Hematopoietic multipotent progenitor cell treated with erythropoietin and hydrocortisone succinate and interleukin-3 and kit ligand, for 6 days (in vitro differentiated cells): ENCODE measurements at regions not wholly inside any gene's neighbourhood (a gene's known extent, or its start where the extent isn't known, plus 50 kb on each side); places are given as distances from the start of the nearest gene placed in this dataset.

Experiments used
- DNase-seq: peaks from one replicate; pipeline ENCODE4 v3.0.0-alpha.2; 2015

DNA sequence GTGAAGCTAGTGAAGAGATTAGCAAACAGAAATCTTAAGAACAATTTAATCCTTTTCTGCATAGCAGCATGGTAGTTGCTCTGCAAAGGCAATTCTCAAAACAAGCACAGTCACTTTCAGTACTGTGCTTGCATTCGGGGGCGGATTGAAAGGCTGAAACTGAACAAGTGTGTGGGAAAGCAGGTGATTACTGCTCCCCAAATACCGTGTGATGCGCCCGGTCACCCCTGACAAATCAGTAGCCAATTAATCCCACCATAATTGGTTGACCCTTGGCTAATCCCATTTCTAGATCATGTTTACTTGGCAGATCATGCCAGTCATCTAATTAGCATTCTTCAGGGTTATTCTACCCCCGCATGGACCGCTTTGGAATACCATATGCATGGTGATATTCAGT is 76.5 kb upstream of the ADRB1 start:
- DNase-seq = no peak

DNA sequence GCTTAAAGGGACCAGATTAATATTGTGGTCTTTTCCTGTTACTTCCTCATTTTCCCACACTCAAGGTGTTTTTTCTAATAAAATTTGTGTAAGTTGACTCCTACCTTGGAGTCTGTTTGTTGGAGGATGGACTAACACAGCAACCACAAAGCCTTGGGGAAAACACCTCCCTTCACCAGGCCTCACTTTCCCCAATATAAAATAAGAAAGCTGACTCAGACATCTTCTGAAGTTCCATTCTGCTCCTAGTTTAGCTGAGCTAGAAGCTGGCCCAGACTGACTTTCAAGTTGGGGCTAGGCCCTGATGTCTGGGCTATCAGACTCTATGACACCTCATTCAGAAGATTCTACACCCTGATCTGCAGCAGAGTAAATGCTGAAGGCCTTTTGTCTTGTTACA is 73.0 kb upstream of the ADRB1 start:
- no peak for DNase-seq

DNA sequence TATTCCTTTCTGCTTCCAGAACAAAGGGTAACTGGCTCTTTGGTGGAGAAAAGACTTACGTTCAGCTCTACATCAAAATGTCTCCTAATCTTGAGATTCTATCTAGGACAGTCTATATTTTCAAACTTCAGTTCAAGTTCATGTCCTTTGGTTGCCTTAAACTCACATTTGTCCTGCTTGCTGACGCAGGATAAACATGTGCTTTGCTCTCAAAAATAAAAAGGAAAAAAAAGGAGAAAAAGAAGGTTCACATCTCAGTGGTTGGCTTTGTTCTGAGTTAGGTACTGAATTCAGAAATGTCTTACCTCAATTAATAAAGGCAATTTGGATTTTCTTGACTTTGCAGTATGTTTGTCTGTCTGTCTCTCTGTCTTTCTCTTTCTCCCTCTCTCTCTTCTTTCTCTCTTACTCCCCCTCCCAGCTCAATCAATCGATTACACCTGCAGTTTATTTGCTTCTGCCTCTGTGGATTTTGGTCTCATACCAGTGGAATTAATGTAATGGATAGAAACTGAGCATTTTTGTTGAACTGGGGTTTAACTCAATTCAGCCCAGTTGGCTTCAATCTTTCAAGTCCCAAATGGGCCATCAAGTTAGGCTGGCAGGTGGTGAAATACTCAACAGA is 72.2 kb upstream of the ADRB1 start:
- DNase-seq = no peak

DNA sequence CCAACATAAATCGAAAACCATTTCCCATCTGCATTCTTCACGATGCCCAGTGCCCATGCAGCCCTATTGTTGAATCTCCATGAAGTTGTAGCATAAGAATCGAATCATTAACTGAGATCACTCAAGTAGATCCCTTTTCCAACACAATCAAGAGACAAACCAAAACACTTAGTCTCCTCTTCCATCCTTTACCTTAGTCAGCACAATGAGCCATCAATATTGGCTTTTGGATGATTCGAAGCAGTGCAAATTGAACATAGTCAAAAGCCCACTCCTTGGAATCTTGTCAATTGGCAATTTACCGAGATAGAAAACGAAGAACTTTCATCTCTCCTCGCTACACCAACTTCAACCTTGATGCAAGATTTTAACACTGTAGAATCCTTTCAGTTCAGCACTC is 66.5 kb upstream of the ADRB1 start:
- DNase-seq = no peak

DNA sequence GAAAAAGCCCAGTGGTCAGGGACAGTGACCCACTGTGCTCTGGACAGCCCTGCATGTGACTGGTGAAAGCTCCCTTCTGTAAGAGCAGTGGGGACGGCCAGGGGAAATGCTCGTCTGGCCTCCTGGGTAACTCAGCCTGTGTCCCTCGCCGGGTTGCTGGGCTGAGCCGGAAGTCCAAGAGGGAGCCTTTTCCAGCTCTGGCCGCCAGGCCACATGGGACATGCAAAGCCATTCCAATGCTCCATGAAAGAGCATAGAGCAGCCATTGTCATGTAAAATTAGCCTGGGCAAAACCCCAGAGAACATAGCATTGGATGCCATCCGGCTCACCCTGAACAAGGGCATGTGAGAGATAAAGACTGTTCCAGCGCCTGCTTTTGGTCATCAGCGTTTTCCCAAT is 64.9 kb upstream of the ADRB1 start:
- DNase-seq = no peak

DNA sequence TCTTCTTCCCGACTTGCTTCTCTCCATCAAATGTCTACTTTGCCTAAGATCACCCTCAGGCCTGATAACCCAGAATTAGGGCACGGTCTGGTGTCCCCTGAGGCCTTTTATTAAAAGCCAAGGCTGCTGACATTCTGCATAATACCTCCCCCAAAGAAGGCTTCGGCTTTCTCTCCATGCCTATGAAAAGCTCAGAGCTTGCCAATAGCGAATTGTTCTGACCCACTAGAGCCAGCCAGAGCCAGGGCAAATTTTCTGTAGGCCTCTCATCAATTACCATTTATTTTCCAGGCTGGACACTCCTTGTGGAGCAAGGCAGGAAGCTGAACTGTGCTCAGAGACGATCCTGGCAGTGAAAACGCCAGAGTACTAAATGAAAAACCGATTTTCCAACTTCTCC is 64.3 kb upstream of the ADRB1 start:
- DNase-seq = no peak

DNA sequence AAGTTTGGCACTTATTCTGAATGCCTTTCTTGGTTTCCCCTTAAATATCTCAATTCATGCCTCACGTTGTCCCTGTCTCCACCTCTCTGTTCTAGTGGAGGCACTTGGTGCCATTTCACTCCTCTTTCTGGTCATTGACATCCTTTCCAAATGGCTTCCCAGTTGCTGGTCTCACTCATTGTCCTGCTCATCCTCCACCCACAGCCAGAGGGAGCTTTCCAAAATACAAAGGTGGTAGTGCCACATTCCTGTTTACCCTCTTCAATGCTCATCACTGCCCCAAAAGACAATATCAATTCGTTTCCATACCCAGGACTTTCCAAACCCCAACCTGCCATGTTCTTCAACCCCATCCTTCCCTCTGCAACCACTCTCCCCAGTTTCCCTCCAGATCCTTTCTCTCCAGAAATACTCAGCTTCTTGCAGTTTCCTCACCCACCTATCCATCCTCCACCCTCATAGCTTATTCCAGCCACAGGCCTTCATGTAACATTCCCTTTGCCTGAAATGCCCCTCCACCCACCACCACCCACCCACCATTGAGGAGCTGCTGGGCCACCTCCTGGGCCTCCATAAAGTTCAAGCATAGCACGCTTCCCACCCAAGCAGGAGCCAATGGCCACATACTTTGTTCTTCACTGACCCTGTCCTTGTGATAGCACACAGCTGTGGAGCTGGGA is 63.1 kb upstream of the ADRB1 start:
- peak; percentile 27 for DNase-seq

DNA sequence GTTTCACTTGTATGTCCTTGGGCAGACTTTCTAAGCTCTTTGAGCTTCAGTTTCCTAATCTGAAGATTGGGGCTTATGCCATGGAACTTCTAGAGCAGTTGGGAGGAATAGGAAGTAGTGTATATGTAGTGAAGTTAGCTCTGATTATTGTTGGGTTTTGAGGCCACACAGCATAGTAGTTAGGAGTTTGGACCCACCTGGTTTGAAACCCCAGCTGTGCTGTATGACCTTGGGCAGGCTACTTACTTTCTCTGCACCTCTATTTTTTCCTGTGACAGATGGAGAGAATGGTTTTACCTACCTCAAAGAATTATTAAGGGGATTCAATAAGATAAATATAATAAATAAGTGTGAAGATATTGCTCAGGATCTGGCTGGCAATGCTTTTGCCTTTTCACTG is 61.4 kb upstream of the ADRB1 start:
- DNase-seq = no peak

DNA sequence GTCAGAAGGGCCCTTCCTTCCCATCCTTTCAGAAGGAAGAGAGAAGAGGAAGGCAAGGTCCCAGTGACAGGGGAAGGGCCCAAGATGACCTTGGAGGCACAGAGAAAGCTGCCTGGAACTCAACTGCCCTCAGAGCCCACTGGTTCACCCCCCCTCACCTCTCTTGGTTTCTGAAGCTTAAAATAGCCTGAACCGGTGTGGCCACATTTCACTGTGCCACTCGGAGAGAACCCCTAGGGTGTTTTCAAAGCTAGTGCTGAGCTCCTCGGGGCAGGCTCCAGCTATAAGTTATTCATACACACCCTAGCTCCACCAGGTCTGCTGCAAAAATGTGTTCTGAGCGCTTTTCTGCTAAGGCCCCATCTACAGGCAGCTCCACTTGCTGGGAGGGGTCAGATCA is 60.9 kb upstream of the ADRB1 start:
- no peak for DNase-seq

DNA sequence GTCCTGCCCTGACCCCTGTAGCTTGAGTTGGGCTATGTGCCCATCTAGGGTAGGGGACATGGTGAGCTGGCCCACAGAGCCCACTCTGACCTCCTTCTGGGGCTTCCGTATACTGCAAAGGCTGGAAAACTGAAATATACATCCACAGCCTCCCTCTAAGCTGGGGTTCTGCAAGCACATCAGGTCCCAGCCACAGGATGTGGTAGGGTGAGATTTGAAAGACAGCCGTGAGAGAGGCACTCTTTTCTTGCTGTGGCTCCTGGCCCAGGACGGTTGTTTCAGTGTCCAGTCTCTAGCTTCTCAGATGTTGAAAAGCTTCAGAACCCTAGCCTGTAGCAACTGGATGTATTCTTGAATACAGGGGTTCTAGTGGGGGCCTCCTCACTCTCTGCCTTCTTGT is 60.1 kb upstream of the ADRB1 start:
- no peak for DNase-seq

DNA sequence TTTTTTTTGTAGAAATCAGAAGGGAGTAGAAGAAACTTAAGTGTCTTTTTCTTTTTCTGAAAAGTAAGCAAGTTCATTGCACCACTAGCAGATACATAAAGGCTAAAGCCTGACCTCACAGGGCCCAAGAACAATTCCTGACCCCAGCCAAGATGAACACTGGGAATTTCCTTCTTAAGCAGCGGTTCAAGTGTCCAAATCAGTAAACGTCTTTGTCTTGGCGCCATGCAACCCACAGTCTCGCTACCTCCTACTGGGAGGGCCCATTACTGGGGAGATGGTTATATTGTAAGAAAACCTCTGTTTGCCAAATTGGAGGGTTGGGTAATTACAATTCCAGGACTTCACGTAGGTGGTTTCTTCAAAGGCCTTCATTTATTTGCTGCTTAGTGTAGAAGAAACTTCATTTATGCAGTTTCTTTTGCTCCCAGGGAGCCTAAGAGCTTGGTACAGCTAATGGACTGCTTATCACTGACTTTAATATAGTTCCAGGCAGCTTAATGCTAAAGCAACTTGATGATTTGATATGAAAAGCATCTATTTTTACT is 58.3 kb upstream of the ADRB1 start:
- no peak for DNase-seq

DNA sequence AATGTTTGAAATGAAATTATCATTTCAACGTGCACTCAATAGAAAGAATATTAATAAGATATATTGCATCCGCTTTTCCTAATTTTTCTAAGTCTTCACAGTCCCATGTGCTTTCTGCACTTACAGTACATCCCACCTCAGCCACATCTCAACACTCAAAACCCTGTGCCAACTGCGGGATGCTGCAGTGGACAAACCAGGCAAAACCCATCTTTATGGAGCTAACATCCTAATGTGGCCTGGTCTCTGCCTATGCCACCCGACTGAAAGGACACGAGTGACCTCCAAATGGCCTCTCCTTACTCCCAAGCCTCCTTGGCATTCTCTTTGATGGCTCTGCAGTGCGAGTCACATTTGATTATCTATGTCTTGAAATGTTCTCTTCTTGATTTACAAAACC is 57.4 kb upstream of the ADRB1 start:
- no peak for DNase-seq

DNA sequence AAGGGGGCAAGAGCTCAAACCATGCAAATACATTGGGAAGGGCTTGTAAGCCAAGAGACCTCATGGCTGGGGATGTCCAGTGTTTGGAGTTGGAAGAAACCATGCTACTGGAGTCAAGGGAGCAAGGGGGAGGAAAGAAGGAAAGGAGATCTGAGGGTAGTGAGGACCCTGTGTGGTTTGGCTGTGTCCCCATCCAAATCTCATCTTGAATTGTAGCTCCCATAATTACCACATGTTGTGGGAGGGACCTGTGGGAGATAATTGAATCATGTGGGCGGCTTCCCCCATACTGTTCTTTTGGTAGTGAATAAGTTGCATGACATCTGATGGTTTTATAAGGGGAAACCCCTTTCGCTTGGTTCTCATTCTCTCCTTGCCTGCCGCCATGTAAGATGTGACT is 56.5 kb upstream of the ADRB1 start:
- no peak for DNase-seq

DNA sequence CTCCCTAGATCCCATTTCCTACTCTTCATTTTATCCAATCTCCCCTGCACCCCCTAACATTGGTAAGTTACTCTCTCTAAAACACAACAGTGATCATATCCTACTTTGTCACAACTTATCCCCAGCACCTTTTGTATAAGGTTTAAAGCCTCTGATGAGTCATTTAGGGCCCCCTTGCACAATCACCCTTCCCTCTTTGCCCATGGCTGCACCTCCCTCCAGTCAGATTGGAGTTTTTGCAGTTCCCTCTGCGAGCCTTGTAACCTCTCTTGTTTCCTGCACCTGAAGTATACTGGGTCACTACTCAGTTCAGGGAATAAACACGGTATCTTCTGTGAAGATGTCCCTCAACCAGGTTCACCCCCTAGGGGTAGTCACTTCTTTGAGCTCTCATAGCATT is 55.9 kb upstream of the ADRB1 start:
- peak; percentile 43 for DNase-seq

DNA sequence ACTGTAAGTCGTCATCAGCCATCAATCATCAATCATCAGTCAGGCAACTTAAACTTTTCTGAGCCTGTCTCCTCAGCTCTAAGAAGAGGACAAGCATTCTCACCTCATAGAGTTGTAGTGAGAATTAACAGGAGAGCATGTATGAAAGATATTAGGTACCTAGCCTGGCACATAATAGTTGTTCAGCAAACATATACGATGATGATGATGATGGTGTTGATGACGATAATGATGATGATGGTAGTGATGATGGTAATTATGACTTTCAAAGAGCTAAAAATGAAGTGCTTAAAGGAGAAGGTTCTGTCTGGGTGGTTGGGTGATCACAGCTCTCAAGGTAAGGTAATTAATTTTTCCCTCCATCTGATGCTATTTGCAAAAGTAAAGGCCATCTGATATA is 55.1 kb upstream of the ADRB1 start:
- DNase-seq = no peak

DNA sequence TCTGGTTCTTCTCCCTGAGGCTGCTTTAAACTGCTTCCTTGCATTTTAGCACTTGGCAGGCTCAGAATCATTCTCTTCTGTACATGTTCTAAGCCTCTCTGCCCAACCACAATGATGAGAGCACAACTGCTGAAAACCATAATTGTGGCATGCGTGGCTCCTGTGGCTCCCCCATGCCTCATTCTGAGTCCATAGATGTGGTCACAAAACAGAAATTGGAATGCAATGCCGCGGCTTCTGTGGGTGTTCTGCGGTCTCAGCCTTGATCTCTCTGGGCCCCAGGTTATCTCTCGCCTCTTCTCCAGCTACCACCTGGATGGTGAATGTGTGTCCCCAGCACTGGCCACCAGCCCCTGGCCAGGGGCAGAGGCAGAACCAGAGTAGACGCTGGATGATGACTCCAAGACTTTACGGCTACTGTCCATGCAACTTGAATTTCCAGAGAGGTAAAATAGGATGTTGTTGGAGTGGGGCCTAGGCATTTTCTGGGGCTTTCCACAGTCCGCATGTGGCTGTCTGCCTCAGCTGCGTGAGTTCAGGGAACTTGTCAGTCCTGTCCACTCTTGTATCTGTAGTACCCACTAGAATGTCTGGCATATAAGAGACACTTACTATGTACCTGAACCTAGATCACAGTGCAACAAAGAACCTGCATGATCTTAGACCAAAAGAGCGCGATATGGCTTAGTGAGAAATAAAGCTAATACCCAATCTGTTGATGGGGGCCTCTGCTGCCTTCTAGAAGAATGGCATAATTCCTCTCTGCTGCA is 52.4 kb upstream of the ADRB1 start:
- no peak for DNase-seq

DNA sequence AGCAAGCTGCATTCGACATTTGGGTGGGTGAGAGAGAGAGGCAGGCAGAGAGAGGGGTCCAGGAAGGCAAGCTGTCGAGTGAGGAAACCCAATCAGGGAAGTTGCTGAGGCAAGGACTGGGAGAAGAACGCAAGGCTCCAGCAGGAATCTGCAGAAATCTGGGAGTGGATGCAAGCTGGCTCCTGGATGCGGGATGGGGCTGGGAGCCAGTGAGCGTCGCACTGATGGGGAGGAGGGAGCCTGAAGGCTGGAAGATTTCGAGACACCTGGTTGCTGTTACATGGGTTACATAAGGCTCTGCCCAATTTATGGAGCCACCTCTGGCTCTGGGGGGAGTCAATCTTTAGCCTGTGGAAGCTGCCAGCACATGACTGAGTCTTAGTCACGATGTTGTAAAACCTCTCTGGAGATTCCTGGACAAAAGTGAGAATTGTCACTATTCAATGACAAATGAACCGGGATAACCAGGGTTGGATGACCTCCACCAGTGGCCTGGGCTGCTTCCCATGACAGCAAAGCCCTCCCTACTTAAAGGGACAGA is 51.1 kb upstream of the ADRB1 start:
- DNase-seq = no peak

DNA sequence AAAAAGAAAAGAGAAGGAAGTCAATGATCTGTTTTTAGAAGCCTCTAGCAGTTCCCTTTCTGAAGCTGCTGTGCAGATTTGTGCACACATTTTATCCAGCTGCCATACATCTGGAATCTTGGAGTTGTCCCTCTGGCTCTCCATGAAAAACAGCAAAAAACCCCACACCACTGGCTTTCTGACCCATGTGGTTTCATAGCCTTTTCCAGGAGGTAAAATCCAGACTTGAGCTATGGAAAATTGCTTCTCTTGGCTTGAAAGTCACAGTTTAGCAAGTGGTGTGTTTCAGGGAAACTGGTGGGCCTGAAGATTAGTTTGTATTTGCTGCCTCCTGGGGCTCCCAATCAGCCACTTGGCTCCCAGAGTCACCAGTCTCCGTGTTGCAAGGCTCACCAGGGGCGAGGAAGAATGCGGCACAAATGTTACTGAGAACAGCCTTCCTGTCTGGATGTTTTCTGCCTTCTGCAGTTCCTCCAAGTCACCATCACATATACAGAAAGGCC is 50.1 kb upstream of the ADRB1 start:
- peak; percentile 16 for DNase-seq
